Sciatic nerve (tissue), 2 donors: ENCODE measurements at regions not wholly inside any gene's neighbourhood (a gene's known extent, or its start where the extent isn't known, plus 50 kb on each side); places are given as distances from the start of the nearest gene placed in this dataset.
"Not testable (repeated sequence)": the region's sequence is repeated elsewhere in the genome, so short reads cannot be mapped to it uniquely, and the experiment has no call there.

ENCODE experiments used
- ATAC-seq: fragments of 200-7000 bp; cut with Tn5 transposase; one replicate; pipeline ENCODE4 v1.9.1; 2020; ENCODE audit warnings: mild to moderate bottlenecking, moderate library complexity
- DNase-seq: peaks from one replicate; pipeline ENCODE4 v3.0.0-alpha.2; 2020; ENCODE audit warnings: low spot score
- intact Hi-C: fragments of 100-400 bp; cut with DNase I; formaldehyde crosslinking; loops from one replicate; pipeline ENCODE4 v1.14.2; 2022
- donor health status: DM: no; HTN: no; CAD: no.
- donor health status: DM: no; HTN: no; CAD: no.

- intact Hi-C loops, result no loop called here
- DNase-seq (no peak), ATAC-seq (no peak)
Measured at GRCh38 chr20:51148941-51149340, 126.0 kb upstream of the KCNG1 start.

GRCh38 chr20:51144476-51144875 lies 121.6 kb upstream of the KCNG1 start:
- no peak for DNase-seq
- ATAC-seq, result no peak
- intact Hi-C loops, result no loop called here

GRCh38 chr20:51143652-51144051 lies 120.7 kb upstream of the KCNG1 start:
- no peak for ATAC-seq
- intact Hi-C loops, result no loop called here
- DNase-seq, result no peak

GRCh38 chr20:51142448-51142847 lies 119.5 kb upstream of the KCNG1 start:
- intact Hi-C loops, result no loop called here
- no peak for ATAC-seq
- DNase-seq, result no peak

GRCh38 chr20:51140671-51141070 lies 117.8 kb upstream of the KCNG1 start:
- DNase-seq (no peak), ATAC-seq (no peak)
- intact Hi-C loops, result no loop called here

- no peak for DNase-seq
- intact Hi-C loops, result no loop called here
- ATAC-seq, result no peak
Measured at GRCh38 chr20:51139891-51140290, 117.0 kb upstream of the KCNG1 start.

GRCh38 chr20:51138576-51138975 lies 115.7 kb upstream of the KCNG1 start:
- no peak for ATAC-seq
- no peak for DNase-seq
- intact Hi-C loops, result no loop called here

- no peak for DNase-seq
- ATAC-seq, result no peak
- intact Hi-C loops, result no loop called here
Measured at GRCh38 chr20:51137461-51137860, 114.6 kb upstream of the KCNG1 start.

- intact Hi-C loops, result no loop called here
- no peak for DNase-seq
- no peak for ATAC-seq
Measured at GRCh38 chr20:51135926-51136715, 113.2 kb upstream of the KCNG1 start.

- ATAC-seq (no peak), DNase-seq (no peak)
- intact Hi-C loops, result no loop called here
Measured at GRCh38 chr20:51134405-51134804, 111.5 kb upstream of the KCNG1 start.

- ATAC-seq, result no peak
- intact Hi-C loops, result no loop called here
- DNase-seq, result no peak
Measured at GRCh38 chr20:51132279-51132678, 109.4 kb upstream of the KCNG1 start.

- ATAC-seq, result no peak
- no peak for DNase-seq
- intact Hi-C loops, result no loop called here
Measured at GRCh38 chr20:51131811-51132210, 108.9 kb upstream of the KCNG1 start.

- no peak for ATAC-seq
- intact Hi-C loops, result no loop called here
Measured at GRCh38 chr20:51129147-51129776, 106.4 kb upstream of the KCNG1 start.

GRCh38 chr20:51128198-51128597 lies 105.3 kb upstream of the KCNG1 start:
- intact Hi-C loops, result no loop called here
- DNase-seq (no peak), ATAC-seq (no peak)

More at GRCh38 chr20:51129147-51129776, 106.4 kb upstream of the KCNG1 start:
- no peak for DNase-seq

GRCh38 chr20:51127713-51128112 lies 104.8 kb upstream of the KCNG1 start:
- DNase-seq (no peak), ATAC-seq (no peak)
- intact Hi-C loops, result no loop called here

- DNase-seq, result no peak
- ATAC-seq, result no peak
- intact Hi-C loops, result no loop called here
Measured at GRCh38 chr20:51126337-51126736, 103.4 kb upstream of the KCNG1 start.

GRCh38 chr20:51125780-51126179 lies 102.9 kb upstream of the KCNG1 start:
- no peak for DNase-seq

GRCh38 chr20:51125105-51125504 lies 102.2 kb upstream of the KCNG1 start:
- intact Hi-C loops, result no loop called here
- DNase-seq, result no peak
- no peak for ATAC-seq

More at GRCh38 chr20:51125780-51126179, 102.9 kb upstream of the KCNG1 start:
- no peak for ATAC-seq
- intact Hi-C loops, result no loop called here

GRCh38 chr20:51123887-51124286 lies 101.0 kb upstream of the KCNG1 start:
- DNase-seq, intact Hi-C loops, ATAC-seq: not testable (repeated sequence)

GRCh38 chr20:51122931-51123658 lies 100.2 kb upstream of the KCNG1 start:
- no peak for ATAC-seq
- DNase-seq, result no peak
- intact Hi-C loops, result no loop called here
